ENCODE measurements at regions not wholly inside any gene's neighbourhood (a gene's known extent, or its start where the extent isn't known, plus 50 kb on each side); places are given as distances from the start of the nearest gene placed in this dataset.

DNA sequence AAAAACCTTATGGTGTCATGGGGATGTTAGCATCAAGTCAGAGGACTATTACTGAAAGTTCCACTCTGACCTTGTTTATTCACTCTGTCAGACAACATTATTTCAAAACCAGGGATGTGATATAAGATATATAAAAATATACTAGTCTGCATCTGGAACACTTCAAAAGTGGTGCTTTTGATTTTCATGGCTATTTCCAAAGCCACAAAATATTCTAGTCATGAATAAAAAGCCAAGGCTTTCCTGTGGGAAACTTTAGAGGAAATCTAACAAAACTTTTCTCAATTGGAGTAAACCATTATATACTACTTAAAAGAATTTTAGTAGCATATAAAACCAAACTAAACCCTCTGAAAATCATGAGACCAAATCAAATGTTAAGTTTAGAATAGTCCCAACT is 205.2 kb downstream of the TMEM26 start:
- Histone ChIP-seq H3K27me3 (no peaks in the 10 kb centered on the region), H3K36me3 (ENCODE audit: low read depth, missing control alignments) (no peaks in the 10 kb centered on the region), H3K9me3 (no peaks in the 10 kb centered on the region), H3K4me3 (no peak overlapping the region), H3K4me1 (no peaks in the 10 kb centered on the region), H3K27ac (no peak overlapping the region)
- intact Hi-C loops (cut with DNase I; ENCODE audit: low total_unique reads), result no loop called here
- DNase-seq, result no peak
- TF ChIP-seq, protein P1, sequence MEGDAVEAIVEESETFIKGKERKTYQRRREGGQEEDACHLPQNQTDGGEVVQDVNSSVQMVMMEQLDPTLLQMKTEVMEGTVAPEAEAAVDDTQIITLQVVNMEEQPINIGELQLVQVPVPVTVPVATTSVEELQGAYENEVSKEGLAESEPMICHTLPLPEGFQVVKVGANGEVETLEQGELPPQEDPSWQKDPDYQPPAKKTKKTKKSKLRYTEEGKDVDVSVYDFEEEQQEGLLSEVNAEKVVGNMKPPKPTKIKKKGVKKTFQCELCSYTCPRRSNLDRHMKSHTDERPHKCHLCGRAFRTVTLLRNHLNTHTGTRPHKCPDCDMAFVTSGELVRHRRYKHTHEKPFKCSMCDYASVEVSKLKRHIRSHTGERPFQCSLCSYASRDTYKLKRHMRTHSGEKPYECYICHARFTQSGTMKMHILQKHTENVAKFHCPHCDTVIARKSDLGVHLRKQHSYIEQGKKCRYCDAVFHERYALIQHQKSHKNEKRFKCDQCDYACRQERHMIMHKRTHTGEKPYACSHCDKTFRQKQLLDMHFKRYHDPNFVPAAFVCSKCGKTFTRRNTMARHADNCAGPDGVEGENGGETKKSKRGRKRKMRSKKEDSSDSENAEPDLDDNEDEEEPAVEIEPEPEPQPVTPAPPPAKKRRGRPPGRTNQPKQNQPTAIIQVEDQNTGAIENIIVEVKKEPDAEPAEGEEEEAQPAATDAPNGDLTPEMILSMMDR (IDR thresholded peaks at IDR 0.05), result no peak
- no peak for TF ChIP-seq POLR2A (IDR thresholded peaks at IDR 0.05)

DNA sequence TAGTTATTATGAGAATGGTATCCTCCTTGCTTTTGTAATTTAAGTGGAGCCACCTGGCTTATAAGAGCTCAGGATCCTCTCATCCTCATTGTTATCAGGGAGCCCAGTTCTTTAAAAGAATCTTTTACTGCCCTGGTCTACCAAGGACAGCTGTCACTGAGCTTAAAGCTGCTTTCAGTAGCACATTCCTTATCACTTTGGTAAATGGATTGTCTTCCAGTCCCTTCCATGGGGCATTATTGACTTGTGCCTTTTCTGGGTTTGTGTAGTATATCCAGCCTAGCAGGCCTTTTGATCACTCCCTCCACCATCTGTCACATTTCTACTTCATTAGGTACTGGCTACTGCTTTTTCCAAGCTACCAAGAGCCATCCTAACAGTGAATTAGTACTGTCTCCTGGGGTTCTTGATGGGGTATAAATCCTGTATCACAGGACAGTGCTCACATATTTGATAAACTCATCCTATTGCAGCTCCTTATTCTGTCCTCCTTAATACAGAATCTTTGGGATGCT is 208.9 kb downstream of the TMEM26 start:
- Histone ChIP-seq H3K27me3 (no peaks in the 10 kb centered on the region), H3K4me1 (no peaks in the 10 kb centered on the region), H3K27ac (no peak overlapping the region), H3K36me3 (ENCODE audit: low read depth, missing control alignments) (no peaks in the 10 kb centered on the region), H3K9me3 (no peaks in the 10 kb centered on the region), H3K4me3 (no peak overlapping the region)
- no peak for TF ChIP-seq POLR2A (IDR thresholded peaks at IDR 0.05)
- TF ChIP-seq, protein P1 (IDR thresholded peaks at IDR 0.05), result no peak
- intact Hi-C loops (cut with DNase I; ENCODE audit: low total_unique reads), result no loop called here
- no peak for DNase-seq

DNA sequence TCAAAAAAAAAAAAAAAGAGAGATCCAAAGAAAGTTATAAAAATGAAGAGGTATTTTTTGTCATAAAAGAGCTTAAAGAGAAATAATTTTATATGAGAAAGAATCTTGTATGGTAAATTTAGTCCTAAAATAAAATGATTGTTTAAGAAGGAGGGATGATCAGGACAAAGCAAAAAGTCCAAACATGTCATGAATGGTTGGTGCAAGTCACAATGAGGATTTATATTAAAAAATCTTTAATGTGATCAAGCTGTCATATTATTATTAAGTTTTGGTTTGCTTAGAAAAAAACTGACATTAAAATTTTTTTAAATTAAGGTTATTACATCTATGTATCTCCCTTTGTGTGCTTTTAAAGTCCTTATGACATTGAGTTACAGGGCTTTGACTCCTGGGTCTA is 220.4 kb downstream of the TMEM26 start:
- no peaks in the 10 kb centered on the region for H3K4me1 ChIP-seq
- H3K27me3 ChIP-seq, result no peaks in the 10 kb centered on the region
- intact Hi-C loops (cut with DNase I; ENCODE audit: low total_unique reads), result no loop called here
- TF ChIP-seq, protein P1 (IDR thresholded peaks at IDR 0.05), result no peak
- TF ChIP-seq POLR2A (IDR thresholded peaks at IDR 0.05), result no peak
- no peaks in the 10 kb centered on the region for H3K9me3 ChIP-seq
- H3K4me3 ChIP-seq, result no peak overlapping the region
- DNase-seq, result no peak
- no peak overlapping the region for H3K27ac ChIP-seq
- no peaks in the 10 kb centered on the region for H3K36me3 ChIP-seq (ENCODE audit: low read depth, missing control alignments)

DNA sequence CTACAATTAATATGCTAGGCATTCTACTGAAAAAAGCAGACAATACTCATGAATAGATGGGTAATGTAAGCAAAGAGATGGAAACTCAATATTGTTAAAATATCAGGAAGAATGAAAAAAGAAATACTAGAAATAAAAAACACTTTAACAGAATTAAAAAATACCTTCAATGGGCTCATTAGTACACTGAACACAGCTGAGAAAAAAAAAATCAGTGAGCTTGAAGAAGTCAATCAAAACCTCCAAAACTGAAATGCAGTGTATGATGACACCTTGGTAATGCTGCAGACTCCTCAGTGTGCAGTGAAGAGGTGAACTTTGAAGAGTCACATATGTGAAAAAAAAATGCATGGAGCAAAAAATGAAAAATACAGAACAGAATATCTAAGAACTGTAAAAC is 227.2 kb downstream of the TMEM26 start:
- no peak overlapping the region for H3K27ac ChIP-seq
- H3K36me3 ChIP-seq (ENCODE audit: low read depth, missing control alignments), result no peaks in the 10 kb centered on the region
- H3K9me3 ChIP-seq, result no peaks in the 10 kb centered on the region
- intact Hi-C loops (cut with DNase I; ENCODE audit: low total_unique reads), result no loop called here
- no peak for DNase-seq
- no peaks in the 10 kb centered on the region for H3K27me3 ChIP-seq
- H3K4me3 ChIP-seq, result no peak overlapping the region
- TF ChIP-seq POLR2A (IDR thresholded peaks at IDR 0.05), result no peak
- TF ChIP-seq, protein P1 (IDR thresholded peaks at IDR 0.05), result no peak
- H3K4me1 ChIP-seq, result no peaks in the 10 kb centered on the region

DNA sequence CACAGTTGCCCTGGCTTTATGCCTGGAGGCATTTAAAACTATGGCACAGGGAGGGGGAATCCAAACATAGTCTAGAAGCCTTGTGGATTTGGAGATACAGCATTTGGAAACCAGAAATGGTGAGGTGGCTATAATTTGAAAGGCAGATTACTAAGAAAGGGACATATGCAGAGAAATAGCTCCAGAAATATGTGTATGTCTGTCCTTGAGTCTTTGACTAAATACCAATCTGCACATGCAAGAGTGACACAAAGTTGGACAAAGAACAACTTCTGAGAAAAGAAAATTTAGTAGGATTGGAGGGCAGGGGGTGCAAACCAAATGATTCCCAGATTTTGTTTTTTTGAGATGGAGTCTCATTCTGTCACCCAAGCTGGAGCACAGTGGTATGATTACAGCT is 229.6 kb downstream of the TMEM26 start:
- no peak overlapping the region for H3K4me3 ChIP-seq
- H3K4me1 ChIP-seq, result no peaks in the 10 kb centered on the region
- TF ChIP-seq POLR2A (IDR thresholded peaks at IDR 0.05), result no peak
- TF ChIP-seq, protein P1 (IDR thresholded peaks at IDR 0.05), result no peak
- intact Hi-C loops (cut with DNase I; ENCODE audit: low total_unique reads), result no loop called here
- H3K36me3 ChIP-seq (ENCODE audit: low read depth, missing control alignments), result no peaks in the 10 kb centered on the region
- H3K27ac ChIP-seq, result no peak overlapping the region
- no peak for DNase-seq
- no peaks in the 10 kb centered on the region for H3K27me3 ChIP-seq
- H3K9me3 ChIP-seq, result no peaks in the 10 kb centered on the region

Measured in testis (tissue), 2 donors.